ENCODE measurements at regions not wholly inside any gene's neighbourhood (a gene's known extent, or its start where the extent isn't known, plus 50 kb on each side); places are given as distances from the start of the nearest gene placed in this dataset.

DNA sequence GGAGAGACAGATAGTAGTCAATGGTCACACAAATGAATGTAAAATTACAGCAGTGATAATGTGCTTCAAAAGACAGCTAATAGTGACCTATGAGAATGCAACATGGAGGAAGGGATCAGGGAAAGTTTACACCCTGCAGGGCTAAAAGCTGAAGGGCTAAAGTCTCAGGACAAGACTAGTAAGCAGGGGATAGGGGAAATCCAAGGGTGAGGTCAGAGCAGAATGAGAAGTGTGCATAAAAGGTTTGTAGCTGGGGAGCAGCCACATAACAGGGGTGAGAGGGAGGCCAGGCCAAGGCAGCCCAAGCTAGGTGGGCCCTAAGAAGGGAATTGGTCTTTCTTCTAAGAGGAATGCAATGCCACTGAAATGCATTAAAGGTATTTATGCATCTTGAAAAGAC, 746.3 kb downstream of the SATB2 start:
- no peaks in the 10 kb centered on the region for H3K27me3 ChIP-seq (ENCODE audit: insufficient read depth)
- no peaks in the 10 kb centered on the region for H4K20me1 ChIP-seq (ENCODE audit: insufficient read depth)
- H3K79me2 ChIP-seq (ENCODE audit: insufficient read depth), result no peaks in the 10 kb centered on the region
- CTCF ChIA-PET, result no interaction called here
- no peaks in the 10 kb centered on the region for H3K36me3 ChIP-seq (replicated peaks in 1 of 2; ENCODE audit: control insufficient read depth in 1 of 2, insufficient read depth in 2 of 2, low read length in 1 of 2)
- H3K27ac ChIP-seq (ENCODE audit: low read depth in 2 of 2, low read length in 1 of 2), result no peak overlapping the region
- H3F3A ChIP-seq (replicated peaks; ENCODE audit: insufficient read depth), result no peaks in the 10 kb centered on the region
- no peaks in the 10 kb centered on the region for H3K4me1 ChIP-seq (ENCODE audit: control insufficient read depth in 1 of 2, insufficient read depth in 2 of 2, low read depth in 1 of 2, low read length in 1 of 2)
- no peak for DNase-seq
- POLR2A ChIA-PET, result no interaction called here
- no peak for TF ChIP-seq GABPA (IDR thresholded peaks at IDR 0.05; ENCODE audit: low read depth)
- no peak for TF ChIP-seq SIN3A (IDR thresholded peaks at IDR 0.05; ENCODE audit: borderline replicate concordance, low read depth, low read length)
- TF ChIP-seq RAD21 (IDR thresholded peaks at IDR 0.05; ENCODE audit: low read length), result no peak
- TF ChIP-seq MEF2A (IDR thresholded peaks at IDR 0.05; ENCODE audit: borderline replicate concordance, low read depth), result no peak
- no peak overlapping the region for H3K4me2 ChIP-seq
- H3K9ac ChIP-seq, result no peak overlapping the region
- no peak overlapping the region for H3K4me3 ChIP-seq (ENCODE audit: low read depth in 2 of 2, low read length in 1 of 2)
- no peak overlapping the region for H2AFZ ChIP-seq (ENCODE audit: low read depth)
- H3K9me2 ChIP-seq, result no peaks in the 10 kb centered on the region
- H3K9me3 ChIP-seq, result no peaks in the 10 kb centered on the region

DNA sequence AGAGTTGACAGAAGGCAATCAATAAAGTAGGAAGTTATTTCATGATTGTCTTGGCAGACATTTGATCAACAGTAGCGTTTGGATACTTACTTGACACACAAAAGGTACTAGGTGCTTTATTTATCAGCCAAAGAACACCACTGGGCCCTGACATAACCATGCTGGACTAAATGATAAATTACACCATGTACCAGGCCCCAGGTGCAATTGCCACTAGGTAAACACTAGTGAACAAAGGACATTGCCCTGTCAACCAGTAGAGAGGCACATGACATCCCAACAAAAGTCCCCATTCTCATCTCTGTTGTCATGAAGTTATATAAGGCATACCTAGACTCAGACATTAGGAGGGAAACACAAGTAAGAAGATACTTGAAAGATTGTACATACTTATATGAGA, 747.2 kb downstream of the SATB2 start:
- no peak overlapping the region for H2AFZ ChIP-seq (ENCODE audit: low read depth)
- H3K36me3 ChIP-seq (replicated peaks in 1 of 2; ENCODE audit: control insufficient read depth in 1 of 2, insufficient read depth in 2 of 2, low read length in 1 of 2), result no peaks in the 10 kb centered on the region
- no peaks in the 10 kb centered on the region for H3F3A ChIP-seq (replicated peaks; ENCODE audit: insufficient read depth)
- no peak overlapping the region for H3K4me3 ChIP-seq (ENCODE audit: low read depth in 2 of 2, low read length in 1 of 2)
- no peaks in the 10 kb centered on the region for H3K79me2 ChIP-seq (ENCODE audit: insufficient read depth)
- no peaks in the 10 kb centered on the region for H4K20me1 ChIP-seq (ENCODE audit: insufficient read depth)
- DNase-seq, result no peak
- H3K9me3 ChIP-seq, result no peaks in the 10 kb centered on the region
- no peak overlapping the region for H3K4me2 ChIP-seq
- no peaks in the 10 kb centered on the region for H3K4me1 ChIP-seq (ENCODE audit: control insufficient read depth in 1 of 2, insufficient read depth in 2 of 2, low read depth in 1 of 2, low read length in 1 of 2)
- 0% methylated on average over 1 of the region's 1 CpG for WGBS (ENCODE audit: low lambda C conversion rate)
- POLR2A ChIA-PET, result no interaction called here
- H3K9ac ChIP-seq, result no peak overlapping the region
- no peak for TF ChIP-seq RAD21 (IDR thresholded peaks at IDR 0.05; ENCODE audit: low read length)
- no peak for TF ChIP-seq ELF1 (IDR thresholded peaks at IDR 0.05)
- TF ChIP-seq, protein P1, sequence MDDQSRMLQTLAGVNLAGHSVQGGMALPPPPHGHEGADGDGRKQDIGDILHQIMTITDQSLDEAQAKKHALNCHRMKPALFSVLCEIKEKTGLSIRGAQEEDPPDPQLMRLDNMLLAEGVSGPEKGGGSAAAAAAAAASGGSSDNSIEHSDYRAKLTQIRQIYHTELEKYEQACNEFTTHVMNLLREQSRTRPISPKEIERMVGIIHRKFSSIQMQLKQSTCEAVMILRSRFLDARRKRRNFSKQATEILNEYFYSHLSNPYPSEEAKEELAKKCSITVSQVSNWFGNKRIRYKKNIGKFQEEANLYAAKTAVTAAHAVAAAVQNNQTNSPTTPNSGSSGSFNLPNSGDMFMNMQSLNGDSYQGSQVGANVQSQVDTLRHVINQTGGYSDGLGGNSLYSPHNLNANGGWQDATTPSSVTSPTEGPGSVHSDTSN (IDR thresholded peaks at IDR 0.05), result no peak
- no peak overlapping the region for H3K27ac ChIP-seq (ENCODE audit: low read depth in 2 of 2, low read length in 1 of 2)
- H3K27me3 ChIP-seq (ENCODE audit: insufficient read depth), result no peaks in the 10 kb centered on the region
- H3K9me2 ChIP-seq, result no peaks in the 10 kb centered on the region
- CTCF ChIA-PET, result no interaction called here

DNA sequence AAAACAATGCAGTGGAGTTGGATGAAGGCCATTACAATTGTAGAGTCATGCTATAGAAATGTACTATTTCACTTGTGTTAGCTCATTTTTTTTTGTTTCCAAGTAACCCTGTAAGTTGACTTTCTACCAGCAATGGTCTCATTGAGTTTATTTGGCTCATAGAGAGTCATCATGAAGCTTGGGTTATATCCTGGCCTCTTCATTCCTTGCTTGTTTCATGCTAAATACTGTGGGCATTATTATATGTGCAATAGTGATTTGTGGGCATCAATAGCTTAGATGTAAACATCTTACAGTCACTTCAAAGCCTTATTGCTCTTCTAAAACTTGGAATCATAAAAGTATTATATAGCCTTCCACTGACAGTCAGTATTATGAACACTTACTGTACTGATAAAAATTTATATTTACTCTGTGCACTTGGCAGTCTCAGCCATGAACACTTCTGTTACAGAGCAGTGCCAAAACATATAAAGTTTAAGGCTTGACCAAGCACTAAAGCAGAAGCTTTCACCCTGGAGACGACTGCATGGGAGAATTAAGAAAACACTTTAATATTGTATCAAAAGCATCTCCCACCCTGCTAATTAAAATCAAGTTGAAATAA, 751.2 kb downstream of the SATB2 start:
- H3K27me3 ChIP-seq (ENCODE audit: insufficient read depth), result no peaks in the 10 kb centered on the region
- no peak overlapping the region for H3K4me2 ChIP-seq
- WGBS (ENCODE audit: low lambda C conversion rate), result 19% methylated on average over 1 of the region's 1 CpG
- no peaks in the 10 kb centered on the region for H3K36me3 ChIP-seq (replicated peaks in 1 of 2; ENCODE audit: control insufficient read depth in 1 of 2, insufficient read depth in 2 of 2, low read length in 1 of 2)
- no peaks in the 10 kb centered on the region for H3K9me2 ChIP-seq
- no peaks in the 10 kb centered on the region for H3K9me3 ChIP-seq
- POLR2A ChIA-PET, result no interaction called here
- no peaks in the 10 kb centered on the region for H3F3A ChIP-seq (replicated peaks; ENCODE audit: insufficient read depth)
- no peak for DNase-seq
- H3K9ac ChIP-seq, result no peak overlapping the region
- H3K27ac ChIP-seq (ENCODE audit: low read depth in 2 of 2, low read length in 1 of 2), result no peak overlapping the region
- CTCF ChIA-PET, result no interaction called here
- no peak overlapping the region for H2AFZ ChIP-seq (ENCODE audit: low read depth)
- no peaks in the 10 kb centered on the region for H3K4me1 ChIP-seq (ENCODE audit: control insufficient read depth in 1 of 2, insufficient read depth in 2 of 2, low read depth in 1 of 2, low read length in 1 of 2)
- H3K4me3 ChIP-seq (ENCODE audit: low read depth in 2 of 2, low read length in 1 of 2), result no peak overlapping the region
- no peaks in the 10 kb centered on the region for H3K79me2 ChIP-seq (ENCODE audit: insufficient read depth)
- no peaks in the 10 kb centered on the region for H4K20me1 ChIP-seq (ENCODE audit: insufficient read depth)
- TF ChIP-seq RFX5 (IDR thresholded peaks at IDR 0.05; ENCODE audit: low read length) (no peak), SIN3A (IDR thresholded peaks at IDR 0.05; ENCODE audit: borderline replicate concordance, low read depth, low read length) (no peak), TEAD4 (IDR thresholded peaks at IDR 0.05; ENCODE audit: borderline replicate concordance, insufficient read depth) (no peak), NFIC (IDR thresholded peaks at IDR 0.05; ENCODE audit: borderline replicate concordance) (no peak), SMC3 (IDR thresholded peaks at IDR 0.05; ENCODE audit: low read depth, low read length) (no peak), MEF2A (IDR thresholded peaks at IDR 0.05; ENCODE audit: borderline replicate concordance, low read depth) (no peak), TAF1 (IDR thresholded peaks at IDR 0.05; ENCODE audit: borderline replicate concordance, low read depth, low read length) (no peak), FOXM1 (IDR thresholded peaks at IDR 0.05; ENCODE audit: low read depth) (no peak), RCOR1 (IDR thresholded peaks at IDR 0.05; ENCODE audit: low read length) (no peak)
- TF ChIP-seq, protein P2, sequence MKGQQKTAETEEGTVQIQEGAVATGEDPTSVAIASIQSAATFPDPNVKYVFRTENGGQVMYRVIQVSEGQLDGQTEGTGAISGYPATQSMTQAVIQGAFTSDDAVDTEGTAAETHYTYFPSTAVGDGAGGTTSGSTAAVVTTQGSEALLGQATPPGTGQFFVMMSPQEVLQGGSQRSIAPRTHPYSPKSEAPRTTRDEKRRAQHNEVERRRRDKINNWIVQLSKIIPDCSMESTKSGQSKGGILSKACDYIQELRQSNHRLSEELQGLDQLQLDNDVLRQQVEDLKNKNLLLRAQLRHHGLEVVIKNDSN (IDR thresholded peaks at IDR 0.05; ENCODE audit: borderline replicate concordance, low read depth), result no peak
- TF ChIP-seq, protein P3, sequence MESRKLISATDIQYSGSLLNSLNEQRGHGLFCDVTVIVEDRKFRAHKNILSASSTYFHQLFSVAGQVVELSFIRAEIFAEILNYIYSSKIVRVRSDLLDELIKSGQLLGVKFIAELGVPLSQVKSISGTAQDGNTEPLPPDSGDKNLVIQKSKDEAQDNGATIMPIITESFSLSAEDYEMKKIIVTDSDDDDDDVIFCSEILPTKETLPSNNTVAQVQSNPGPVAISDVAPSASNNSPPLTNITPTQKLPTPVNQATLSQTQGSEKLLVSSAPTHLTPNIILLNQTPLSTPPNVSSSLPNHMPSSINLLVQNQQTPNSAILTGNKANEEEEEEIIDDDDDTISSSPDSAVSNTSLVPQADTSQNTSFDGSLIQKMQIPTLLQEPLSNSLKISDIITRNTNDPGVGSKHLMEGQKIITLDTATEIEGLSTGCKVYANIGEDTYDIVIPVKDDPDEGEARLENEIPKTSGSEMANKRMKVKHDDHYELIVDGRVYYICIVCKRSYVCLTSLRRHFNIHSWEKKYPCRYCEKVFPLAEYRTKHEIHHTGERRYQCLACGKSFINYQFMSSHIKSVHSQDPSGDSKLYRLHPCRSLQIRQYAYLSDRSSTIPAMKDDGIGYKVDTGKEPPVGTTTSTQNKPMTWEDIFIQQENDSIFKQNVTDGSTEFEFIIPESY (IDR thresholded peaks at IDR 0.05; ENCODE audit: borderline replicate concordance, low read depth), result no peak
- TF ChIP-seq, protein P4, sequence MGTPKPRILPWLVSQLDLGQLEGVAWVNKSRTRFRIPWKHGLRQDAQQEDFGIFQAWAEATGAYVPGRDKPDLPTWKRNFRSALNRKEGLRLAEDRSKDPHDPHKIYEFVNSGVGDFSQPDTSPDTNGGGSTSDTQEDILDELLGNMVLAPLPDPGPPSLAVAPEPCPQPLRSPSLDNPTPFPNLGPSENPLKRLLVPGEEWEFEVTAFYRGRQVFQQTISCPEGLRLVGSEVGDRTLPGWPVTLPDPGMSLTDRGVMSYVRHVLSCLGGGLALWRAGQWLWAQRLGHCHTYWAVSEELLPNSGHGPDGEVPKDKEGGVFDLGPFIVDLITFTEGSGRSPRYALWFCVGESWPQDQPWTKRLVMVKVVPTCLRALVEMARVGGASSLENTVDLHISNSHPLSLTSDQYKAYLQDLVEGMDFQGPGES (IDR thresholded peaks at IDR 0.05; ENCODE audit: low read depth, low read length), result no peak
- TF ChIP-seq, protein P5, sequence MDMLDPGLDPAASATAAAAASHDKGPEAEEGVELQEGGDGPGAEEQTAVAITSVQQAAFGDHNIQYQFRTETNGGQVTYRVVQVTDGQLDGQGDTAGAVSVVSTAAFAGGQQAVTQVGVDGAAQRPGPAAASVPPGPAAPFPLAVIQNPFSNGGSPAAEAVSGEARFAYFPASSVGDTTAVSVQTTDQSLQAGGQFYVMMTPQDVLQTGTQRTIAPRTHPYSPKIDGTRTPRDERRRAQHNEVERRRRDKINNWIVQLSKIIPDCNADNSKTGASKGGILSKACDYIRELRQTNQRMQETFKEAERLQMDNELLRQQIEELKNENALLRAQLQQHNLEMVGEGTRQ (IDR thresholded peaks at IDR 0.05; ENCODE audit: borderline replicate concordance, low read depth, low read length), result no peak
